ENCODE measurements at regions not wholly inside any gene's neighbourhood (a gene's known extent, or its start where the extent isn't known, plus 50 kb on each side); places are given as distances from the start of the nearest gene placed in this dataset.

- no peaks in the 10 kb centered on the region for H3K9me3 ChIP-seq (ENCODE audit: low read length)
- H3K27ac ChIP-seq (ENCODE audit: low read length), result no peak overlapping the region
- no peak overlapping the region for H3K4me2 ChIP-seq (ENCODE audit: low read length)
- no peaks in the 10 kb centered on the region for H3K9me2 ChIP-seq (ENCODE audit: insufficient read depth, low read length)
- H2AFZ ChIP-seq (ENCODE audit: low read depth, low read length), result no peak overlapping the region
- H3K79me2 ChIP-seq (replicated peaks; ENCODE audit: insufficient read depth, low read length), result no peaks in the 10 kb centered on the region
- H3K36me3 ChIP-seq (ENCODE audit: insufficient read depth, low read length), result no peaks in the 10 kb centered on the region
- no peaks in the 10 kb centered on the region for H4K20me1 ChIP-seq (ENCODE audit: insufficient read depth)
- TF ChIP-seq POLR2AphosphoS5 (IDR thresholded peaks at IDR 0.05), result no peak
- H3F3A ChIP-seq (ENCODE audit: insufficient read depth, low read length, poor library complexity, severe bottlenecking), result no peaks in the 10 kb centered on the region
- H3K9ac ChIP-seq (ENCODE audit: low read length), result no peak overlapping the region
- no peaks in the 10 kb centered on the region for H3K27me3 ChIP-seq (ENCODE audit: insufficient read depth, low read depth, low read length)
- no peak overlapping the region for H3K4me3 ChIP-seq (ENCODE audit: low read length)
Measured at GRCh38 chr12:75641031-75641780, 129.8 kb upstream of the KRR1 start.

- no peak overlapping the region for H3K9ac ChIP-seq (ENCODE audit: low read length)
- no peaks in the 10 kb centered on the region for H3F3A ChIP-seq (ENCODE audit: insufficient read depth, low read length, poor library complexity, severe bottlenecking)
- H3K4me3 ChIP-seq (ENCODE audit: low read length), result no peak overlapping the region
- no peak for TF ChIP-seq MXI1 (conservative IDR thresholded peaks at IDR 0.05; ENCODE audit: poor library complexity, severe bottlenecking)
- no peak for TF ChIP-seq EZH2 (IDR thresholded peaks at IDR 0.05; ENCODE audit: borderline replicate concordance, insufficient read depth, low read length, poor library complexity, severe bottlenecking)
- no peak for TF ChIP-seq REST (IDR thresholded peaks at IDR 0.05; ENCODE audit: borderline replicate concordance)
- TF ChIP-seq RAD21 (conservative IDR thresholded peaks at IDR 0.05), result no peak
- no peak for TF ChIP-seq CTCF (IDR thresholded peaks at IDR 0.05; ENCODE audit: poor library complexity, severe bottlenecking)
- TF ChIP-seq EP300 (conservative IDR thresholded peaks at IDR 0.05; ENCODE audit: poor library complexity, severe bottlenecking), result no peak
- TF ChIP-seq TAF1 (IDR thresholded peaks at IDR 0.05; ENCODE audit: low read depth), result no peak
- no peak for TF ChIP-seq POLR2AphosphoS5 (IDR thresholded peaks at IDR 0.05)
- TF ChIP-seq SMC3 (conservative IDR thresholded peaks at IDR 0.05; ENCODE audit: poor library complexity), result no peak
- no peaks in the 10 kb centered on the region for H3K27me3 ChIP-seq (ENCODE audit: insufficient read depth, low read depth, low read length)
- no peaks in the 10 kb centered on the region for H3K9me3 ChIP-seq (ENCODE audit: low read length)
- H3K79me2 ChIP-seq (replicated peaks; ENCODE audit: insufficient read depth, low read length), result no peaks in the 10 kb centered on the region
- no peak overlapping the region for H3K27ac ChIP-seq (ENCODE audit: low read length)
- H3K4me2 ChIP-seq (ENCODE audit: low read length), result no peak overlapping the region
- no peak overlapping the region for H2AFZ ChIP-seq (ENCODE audit: low read depth, low read length)
- H3K9me2 ChIP-seq (ENCODE audit: insufficient read depth, low read length), result no peaks in the 10 kb centered on the region
- H3K36me3 ChIP-seq (ENCODE audit: insufficient read depth, low read length), result no peaks in the 10 kb centered on the region
- H4K20me1 ChIP-seq (ENCODE audit: insufficient read depth), result no peaks in the 10 kb centered on the region
Measured at GRCh38 chr12:75638792-75639191, 127.4 kb upstream of the KRR1 start.

Data from neural cell (in vitro differentiated cells).